ENCODE measurements at regions not wholly inside any gene's neighbourhood (a gene's known extent, or its start where the extent isn't known, plus 50 kb on each side); places are given as distances from the start of the nearest gene placed in this dataset.

DNA sequence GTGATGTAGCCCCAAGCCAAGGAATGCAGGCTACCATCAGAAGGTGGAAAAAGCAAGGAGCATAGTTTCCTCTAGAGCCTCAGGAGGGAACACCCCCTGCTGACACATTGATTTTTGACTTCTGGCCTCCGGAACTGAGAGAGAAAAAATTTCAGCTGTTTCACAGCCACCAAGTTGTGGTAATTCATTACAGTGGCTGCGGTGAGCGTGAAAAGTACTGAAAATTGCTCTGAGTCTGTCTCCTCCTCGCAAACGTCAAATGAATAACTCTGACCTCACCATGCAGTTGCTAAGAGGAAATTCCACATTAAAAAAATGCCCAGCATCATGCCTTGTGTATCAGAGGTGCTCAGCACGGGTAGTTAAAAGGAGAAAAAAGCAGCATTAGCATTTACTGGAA lies 277.9 kb upstream of the MSX2 start:
- TF ChIP-seq TOX (CRISPR knock-in tag; IDR thresholded peaks at IDR 0.05; ENCODE audit: borderline replicate concordance) = no peak
- TF ChIP-seq ISL1 (CRISPR knock-in tag; IDR thresholded peaks at IDR 0.05) = no peak
- no peak for TF ChIP-seq OSR1 (CRISPR knock-in tag; IDR thresholded peaks at IDR 0.05)
- TF ChIP-seq, protein P1, sequence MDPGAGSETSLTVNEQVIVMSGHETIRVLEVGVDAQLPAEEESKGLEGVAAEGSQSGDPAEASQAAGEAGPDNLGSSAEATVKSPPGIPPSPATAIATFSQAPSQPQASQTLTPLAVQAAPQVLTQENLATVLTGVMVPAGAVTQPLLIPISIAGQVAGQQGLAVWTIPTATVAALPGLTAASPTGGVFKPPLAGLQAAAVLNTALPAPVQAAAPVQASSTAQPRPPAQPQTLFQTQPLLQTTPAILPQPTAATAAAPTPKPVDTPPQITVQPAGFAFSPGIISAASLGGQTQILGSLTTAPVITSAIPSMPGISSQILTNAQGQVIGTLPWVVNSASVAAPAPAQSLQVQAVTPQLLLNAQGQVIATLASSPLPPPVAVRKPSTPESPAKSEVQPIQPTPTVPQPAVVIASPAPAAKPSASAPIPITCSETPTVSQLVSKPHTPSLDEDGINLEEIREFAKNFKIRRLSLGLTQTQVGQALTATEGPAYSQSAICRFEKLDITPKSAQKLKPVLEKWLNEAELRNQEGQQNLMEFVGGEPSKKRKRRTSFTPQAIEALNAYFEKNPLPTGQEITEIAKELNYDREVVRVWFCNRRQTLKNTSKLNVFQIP (CRISPR knock-in tag; IDR thresholded peaks at IDR 0.05; ENCODE audit: borderline replicate concordance, low read depth) = no peak
- TF ChIP-seq, protein P2, sequence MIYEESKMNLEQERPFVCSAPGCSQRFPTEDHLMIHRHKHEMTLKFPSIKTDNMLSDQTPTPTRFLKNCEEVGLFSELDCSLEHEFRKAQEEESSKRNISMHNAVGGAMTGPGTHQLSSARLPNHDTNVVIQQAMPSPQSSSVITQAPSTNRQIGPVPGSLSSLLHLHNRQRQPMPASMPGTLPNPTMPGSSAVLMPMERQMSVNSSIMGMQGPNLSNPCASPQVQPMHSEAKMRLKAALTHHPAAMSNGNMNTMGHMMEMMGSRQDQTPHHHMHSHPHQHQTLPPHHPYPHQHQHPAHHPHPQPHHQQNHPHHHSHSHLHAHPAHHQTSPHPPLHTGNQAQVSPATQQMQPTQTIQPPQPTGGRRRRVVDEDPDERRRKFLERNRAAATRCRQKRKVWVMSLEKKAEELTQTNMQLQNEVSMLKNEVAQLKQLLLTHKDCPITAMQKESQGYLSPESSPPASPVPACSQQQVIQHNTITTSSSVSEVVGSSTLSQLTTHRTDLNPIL (CRISPR knock-in tag; IDR thresholded peaks at IDR 0.05; ENCODE audit: low read depth) = no peak
- ATAC-seq = no peak

DNA sequence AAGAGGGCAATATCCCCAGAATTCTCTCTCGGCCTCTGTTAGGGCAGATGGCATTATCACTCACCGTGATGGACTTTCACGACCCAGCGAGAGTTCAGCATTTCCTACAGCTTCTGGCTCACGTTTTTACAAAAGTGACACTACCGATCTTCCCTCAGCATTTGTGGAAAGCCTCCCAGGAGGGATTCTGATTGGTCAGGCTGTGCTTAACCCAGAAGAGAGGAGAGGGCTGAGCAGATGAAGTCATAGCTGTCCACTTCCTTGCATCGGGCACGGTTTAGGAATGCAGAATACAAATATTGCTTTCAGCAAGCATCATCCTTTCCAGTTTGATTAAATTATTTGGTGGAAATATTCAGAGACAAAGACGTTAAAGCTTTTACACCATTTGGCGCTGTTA lies 277.4 kb upstream of the MSX2 start:
- TF ChIP-seq, protein P3, sequence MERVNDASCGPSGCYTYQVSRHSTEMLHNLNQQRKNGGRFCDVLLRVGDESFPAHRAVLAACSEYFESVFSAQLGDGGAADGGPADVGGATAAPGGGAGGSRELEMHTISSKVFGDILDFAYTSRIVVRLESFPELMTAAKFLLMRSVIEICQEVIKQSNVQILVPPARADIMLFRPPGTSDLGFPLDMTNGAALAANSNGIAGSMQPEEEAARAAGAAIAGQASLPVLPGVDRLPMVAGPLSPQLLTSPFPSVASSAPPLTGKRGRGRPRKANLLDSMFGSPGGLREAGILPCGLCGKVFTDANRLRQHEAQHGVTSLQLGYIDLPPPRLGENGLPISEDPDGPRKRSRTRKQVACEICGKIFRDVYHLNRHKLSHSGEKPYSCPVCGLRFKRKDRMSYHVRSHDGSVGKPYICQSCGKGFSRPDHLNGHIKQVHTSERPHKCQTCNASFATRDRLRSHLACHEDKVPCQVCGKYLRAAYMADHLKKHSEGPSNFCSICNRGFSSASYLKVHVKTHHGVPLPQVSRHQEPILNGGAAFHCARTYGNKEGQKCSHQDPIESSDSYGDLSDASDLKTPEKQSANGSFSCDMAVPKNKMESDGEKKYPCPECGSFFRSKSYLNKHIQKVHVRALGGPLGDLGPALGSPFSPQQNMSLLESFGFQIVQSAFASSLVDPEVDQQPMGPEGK (CRISPR knock-in tag; IDR thresholded peaks at IDR 0.05; ENCODE audit: borderline replicate concordance) = no peak
- TF ChIP-seq TCF4 (CRISPR knock-in tag; IDR thresholded peaks at IDR 0.05; ENCODE audit: borderline replicate concordance) (no peak), ZFP3 (CRISPR knock-in tag; IDR thresholded peaks at IDR 0.05) (no peak), ZNF8 (CRISPR knock-in tag; IDR thresholded peaks at IDR 0.05) (no peak), SNAI2 (CRISPR knock-in tag; IDR thresholded peaks at IDR 0.05) (no peak), RARB (CRISPR knock-in tag; IDR thresholded peaks at IDR 0.05) (no peak), ZC3H10 (CRISPR knock-in tag; IDR thresholded peaks at IDR 0.05) (no peak), GLIS3 (CRISPR knock-in tag; IDR thresholded peaks at IDR 0.05) (no peak), OSR1 (CRISPR knock-in tag; IDR thresholded peaks at IDR 0.05) (no peak), BACH2 (CRISPR knock-in tag; IDR thresholded peaks at IDR 0.05; ENCODE audit: borderline replicate concordance) (no peak)
- TF ChIP-seq, protein P4, sequence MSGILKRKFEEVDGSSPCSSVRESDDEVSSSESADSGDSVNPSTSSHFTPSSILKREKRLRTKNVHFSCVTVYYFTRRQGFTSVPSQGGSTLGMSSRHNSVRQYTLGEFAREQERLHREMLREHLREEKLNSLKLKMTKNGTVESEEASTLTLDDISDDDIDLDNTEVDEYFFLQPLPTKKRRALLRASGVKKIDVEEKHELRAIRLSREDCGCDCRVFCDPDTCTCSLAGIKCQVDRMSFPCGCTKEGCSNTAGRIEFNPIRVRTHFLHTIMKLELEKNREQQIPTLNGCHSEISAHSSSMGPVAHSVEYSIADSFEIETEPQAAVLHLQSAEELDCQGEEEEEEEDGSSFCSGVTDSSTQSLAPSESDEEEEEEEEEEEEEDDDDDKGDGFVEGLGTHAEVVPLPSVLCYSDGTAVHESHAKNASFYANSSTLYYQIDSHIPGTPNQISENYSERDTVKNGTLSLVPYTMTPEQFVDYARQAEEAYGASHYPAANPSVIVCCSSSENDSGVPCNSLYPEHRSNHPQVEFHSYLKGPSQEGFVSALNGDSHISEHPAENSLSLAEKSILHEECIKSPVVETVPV (CRISPR knock-in tag; IDR thresholded peaks at IDR 0.05) = no peak
- ATAC-seq = no peak

DNA sequence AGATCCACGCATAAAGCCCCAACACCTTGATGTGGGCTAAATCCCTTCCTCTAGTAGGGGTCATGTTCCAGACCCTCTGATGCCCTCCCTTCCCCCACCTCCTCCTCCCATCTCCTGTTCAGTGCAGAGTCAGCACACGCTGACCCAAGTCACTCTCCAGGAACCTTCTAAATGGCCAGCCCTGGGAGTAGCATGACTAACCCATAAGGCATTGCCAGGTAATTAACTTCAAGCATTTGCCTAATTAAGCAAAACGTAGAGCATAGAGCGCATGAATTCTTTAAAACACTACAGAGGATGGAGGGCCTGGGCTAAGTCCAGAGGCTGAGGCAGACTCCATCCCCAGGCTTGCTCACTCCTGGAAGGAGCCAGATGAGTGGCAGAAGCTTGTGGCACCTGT lies 276.3 kb upstream of the MSX2 start:
- ATAC-seq = no peak
- TF ChIP-seq, protein P4 (CRISPR knock-in tag; IDR thresholded peaks at IDR 0.05) = no peak
- TF ChIP-seq SNAI2 (CRISPR knock-in tag; IDR thresholded peaks at IDR 0.05) = no peak
- no peak for TF ChIP-seq ISL1 (CRISPR knock-in tag; IDR thresholded peaks at IDR 0.05)
- no peak for TF ChIP-seq ZFP3 (CRISPR knock-in tag; IDR thresholded peaks at IDR 0.05)
- TF ChIP-seq ZFP30 (CRISPR knock-in tag; IDR thresholded peaks at IDR 0.05) = no peak
- TF ChIP-seq, protein P1 (CRISPR knock-in tag; IDR thresholded peaks at IDR 0.05; ENCODE audit: borderline replicate concordance, low read depth) = no peak
- no peak for TF ChIP-seq RARB (CRISPR knock-in tag; IDR thresholded peaks at IDR 0.05)
- no peak for TF ChIP-seq ESRRG (CRISPR knock-in tag; IDR thresholded peaks at IDR 0.05)
- TF ChIP-seq OSR1 (CRISPR knock-in tag; IDR thresholded peaks at IDR 0.05) = no peak
- no peak for TF ChIP-seq ZC3H10 (CRISPR knock-in tag; IDR thresholded peaks at IDR 0.05)
- TF ChIP-seq, protein P3 (CRISPR knock-in tag; IDR thresholded peaks at IDR 0.05; ENCODE audit: borderline replicate concordance) = no peak
- TF ChIP-seq BACH2 (CRISPR knock-in tag; IDR thresholded peaks at IDR 0.05; ENCODE audit: borderline replicate concordance) = no peak

Data from SK-N-SH treated with all-trans-retinoic acid at 6 μM for 48 hours (cell line).